ENCODE measurements at regions not wholly inside any gene's neighbourhood (a gene's known extent, or its start where the extent isn't known, plus 50 kb on each side); places are given as distances from the start of the nearest gene placed in this dataset.

- Histone ChIP-seq H3K9me2 (no peaks in the 10 kb centered on the region), H3K27me3 (ENCODE audit: insufficient read depth) (no peaks in the 10 kb centered on the region), H3K9me3 (no peaks in the 10 kb centered on the region), H4K20me1 (ENCODE audit: insufficient read depth) (no peaks in the 10 kb centered on the region), H3K79me2 (ENCODE audit: insufficient read depth) (no peaks in the 10 kb centered on the region), H3K4me3 (ENCODE audit: low read depth in 2 of 2, low read length in 1 of 2) (no peak overlapping the region), H3K36me3 (replicated peaks in 1 of 2; ENCODE audit: control insufficient read depth in 1 of 2, insufficient read depth in 2 of 2, low read length in 1 of 2) (no peaks in the 10 kb centered on the region), H3K27ac (ENCODE audit: low read depth in 2 of 2, low read length in 1 of 2) (no peak overlapping the region), H2AFZ (ENCODE audit: low read depth) (no peak overlapping the region), H3K4me1 (ENCODE audit: control insufficient read depth in 1 of 2, insufficient read depth in 2 of 2, low read depth in 1 of 2, low read length in 1 of 2) (peaks cover 0 to 10% of the 10 kb centered on the region in 2 experiments; a peak in 1 of 4 replicates), H3K9ac (no peak overlapping the region), H3F3A (replicated peaks; ENCODE audit: insufficient read depth) (no peaks in the 10 kb centered on the region), H3K4me2 (no peak overlapping the region)
- TF ChIP-seq ZBTB33 (IDR thresholded peaks at IDR 0.05; ENCODE audit: borderline replicate concordance, low read depth) = no peak
- TF ChIP-seq EZH2phosphoT487 (IDR thresholded peaks at IDR 0.05; ENCODE audit: borderline replicate concordance, low read depth) = no peak
- no peak for TF ChIP-seq CHD2 (IDR thresholded peaks at IDR 0.05; ENCODE audit: low read length, partially characterized antibody)
- TF ChIP-seq, protein P1, sequence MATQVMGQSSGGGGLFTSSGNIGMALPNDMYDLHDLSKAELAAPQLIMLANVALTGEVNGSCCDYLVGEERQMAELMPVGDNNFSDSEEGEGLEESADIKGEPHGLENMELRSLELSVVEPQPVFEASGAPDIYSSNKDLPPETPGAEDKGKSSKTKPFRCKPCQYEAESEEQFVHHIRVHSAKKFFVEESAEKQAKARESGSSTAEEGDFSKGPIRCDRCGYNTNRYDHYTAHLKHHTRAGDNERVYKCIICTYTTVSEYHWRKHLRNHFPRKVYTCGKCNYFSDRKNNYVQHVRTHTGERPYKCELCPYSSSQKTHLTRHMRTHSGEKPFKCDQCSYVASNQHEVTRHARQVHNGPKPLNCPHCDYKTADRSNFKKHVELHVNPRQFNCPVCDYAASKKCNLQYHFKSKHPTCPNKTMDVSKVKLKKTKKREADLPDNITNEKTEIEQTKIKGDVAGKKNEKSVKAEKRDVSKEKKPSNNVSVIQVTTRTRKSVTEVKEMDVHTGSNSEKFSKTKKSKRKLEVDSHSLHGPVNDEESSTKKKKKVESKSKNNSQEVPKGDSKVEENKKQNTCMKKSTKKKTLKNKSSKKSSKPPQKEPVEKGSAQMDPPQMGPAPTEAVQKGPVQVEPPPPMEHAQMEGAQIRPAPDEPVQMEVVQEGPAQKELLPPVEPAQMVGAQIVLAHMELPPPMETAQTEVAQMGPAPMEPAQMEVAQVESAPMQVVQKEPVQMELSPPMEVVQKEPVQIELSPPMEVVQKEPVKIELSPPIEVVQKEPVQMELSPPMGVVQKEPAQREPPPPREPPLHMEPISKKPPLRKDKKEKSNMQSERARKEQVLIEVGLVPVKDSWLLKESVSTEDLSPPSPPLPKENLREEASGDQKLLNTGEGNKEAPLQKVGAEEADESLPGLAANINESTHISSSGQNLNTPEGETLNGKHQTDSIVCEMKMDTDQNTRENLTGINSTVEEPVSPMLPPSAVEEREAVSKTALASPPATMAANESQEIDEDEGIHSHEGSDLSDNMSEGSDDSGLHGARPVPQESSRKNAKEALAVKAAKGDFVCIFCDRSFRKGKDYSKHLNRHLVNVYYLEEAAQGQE (IDR thresholded peaks at IDR 0.05; ENCODE audit: low read depth, low read length) = no peak
- TF ChIP-seq JUND (IDR thresholded peaks at IDR 0.05) = no peak
- TF ChIP-seq SIN3A (IDR thresholded peaks at IDR 0.05; ENCODE audit: borderline replicate concordance, low read depth, low read length) = no peak
- no peak for TF ChIP-seq GABPA (IDR thresholded peaks at IDR 0.05; ENCODE audit: low read depth)
- TF ChIP-seq EP300 (IDR thresholded peaks at IDR 0.05; ENCODE audit: borderline replicate concordance in 1 of 2, low read depth in 1 of 2, low read length in 1 of 2) = no peak
- WGBS (ENCODE audit: low lambda C conversion rate) = 84% methylated on average over 13 of the region's 13 CpGs
- DNase-seq = no peak
- ChIA-PET POLR2A (no interaction called here), CTCF (no interaction called here)
Measured at GRCh38 chr10:113261611-113262091, 291.2 kb upstream of the HABP2 start.

- no peaks in the 10 kb centered on the region for H3K79me2 ChIP-seq (ENCODE audit: insufficient read depth)
- WGBS (ENCODE audit: low lambda C conversion rate) = 62% methylated on average over 3 of the region's 3 CpGs
- H3K9me2 ChIP-seq = no peaks in the 10 kb centered on the region
- H3K27ac ChIP-seq (ENCODE audit: low read depth in 2 of 2, low read length in 1 of 2) = no peak overlapping the region
- no peaks in the 10 kb centered on the region for H3F3A ChIP-seq (replicated peaks; ENCODE audit: insufficient read depth)
- peaks cover 0 to 10% of the 10 kb centered on the region in 2 experiments; a peak in 1 of 4 replicates for H3K4me1 ChIP-seq (ENCODE audit: control insufficient read depth in 1 of 2, insufficient read depth in 2 of 2, low read depth in 1 of 2, low read length in 1 of 2)
- H3K36me3 ChIP-seq (replicated peaks in 1 of 2; ENCODE audit: control insufficient read depth in 1 of 2, insufficient read depth in 2 of 2, low read length in 1 of 2) = no peaks in the 10 kb centered on the region
- H3K9me3 ChIP-seq = no peaks in the 10 kb centered on the region
- no peak overlapping the region for H3K4me3 ChIP-seq (ENCODE audit: low read depth in 2 of 2, low read length in 1 of 2)
- no peaks in the 10 kb centered on the region for H4K20me1 ChIP-seq (ENCODE audit: insufficient read depth)
- H2AFZ ChIP-seq (ENCODE audit: low read depth) = no peak overlapping the region
- ChIA-PET CTCF (no interaction called here), POLR2A (no interaction called here)
- TF ChIP-seq CTCF (IDR thresholded peaks at IDR 0.05) (no peak), NRF1 (IDR thresholded peaks at IDR 0.05; ENCODE audit: low read depth, low read length) (no peak), EP300 (IDR thresholded peaks at IDR 0.05; ENCODE audit: borderline replicate concordance in 1 of 2, low read depth in 1 of 2, low read length in 1 of 2) (no peak), MXI1 (IDR thresholded peaks at IDR 0.05; ENCODE audit: low read depth, low read length) (no peak)
- H3K27me3 ChIP-seq (ENCODE audit: insufficient read depth) = no peaks in the 10 kb centered on the region
- DNase-seq = no peak
- H3K4me2 ChIP-seq = no peak overlapping the region
- H3K9ac ChIP-seq = no peak overlapping the region
Measured at GRCh38 chr10:113263056-113263455, 289.8 kb upstream of the HABP2 start.
